Neural crest cell (in vitro differentiated cells): ENCODE measurements at regions not wholly inside any gene's neighbourhood (a gene's known extent, or its start where the extent isn't known, plus 50 kb on each side); places are given as distances from the start of the nearest gene placed in this dataset.

Source experiments
- DNase-seq: peaks from one replicate; pipeline ENCODE4 v3.0.0; 2021; ENCODE audit warnings: low read depth, mixed read lengths, low spot score
- H3K27ac Mint-ChIP-seq: one replicate; pipeline ENCODE4 v1.8.0; 2021; ENCODE audit warnings: mild to moderate bottlenecking, mixed read lengths; ENCODE audit not compliant: unreplicated experiment
- H3K27me3 Mint-ChIP-seq: 2 replicates; pipeline ENCODE4 v1.8.0; 2021; ENCODE audit warnings: low read depth, mild to moderate bottlenecking, mixed read lengths
- H3K36me3 Mint-ChIP-seq: 2 replicates; pipeline ENCODE4 v1.8.0; 2021; ENCODE audit warnings: low read depth, mild to moderate bottlenecking, mixed read lengths
- H3K4me1 Mint-ChIP-seq: 2 replicates; pipeline ENCODE4 v1.8.0; 2021; ENCODE audit warnings: mixed read lengths
- H3K4me3 Mint-ChIP-seq: one replicate; pipeline ENCODE4 v1.8.0; 2021; ENCODE audit warnings: mild to moderate bottlenecking, mixed read lengths
- H3K9me3 Mint-ChIP-seq: 2 replicates; pipeline ENCODE4 v1.8.0; 2021; ENCODE audit warnings: mixed read lengths
- CTCF ChIP-seq: fragments of 200-600 bp; sonication (generic); conservative IDR thresholded peaks from 2 replicates; pipeline ENCODE4 v1.5.0; 2021; ENCODE audit warnings: antibody characterized with exemption, mild to moderate bottlenecking

DNA sequence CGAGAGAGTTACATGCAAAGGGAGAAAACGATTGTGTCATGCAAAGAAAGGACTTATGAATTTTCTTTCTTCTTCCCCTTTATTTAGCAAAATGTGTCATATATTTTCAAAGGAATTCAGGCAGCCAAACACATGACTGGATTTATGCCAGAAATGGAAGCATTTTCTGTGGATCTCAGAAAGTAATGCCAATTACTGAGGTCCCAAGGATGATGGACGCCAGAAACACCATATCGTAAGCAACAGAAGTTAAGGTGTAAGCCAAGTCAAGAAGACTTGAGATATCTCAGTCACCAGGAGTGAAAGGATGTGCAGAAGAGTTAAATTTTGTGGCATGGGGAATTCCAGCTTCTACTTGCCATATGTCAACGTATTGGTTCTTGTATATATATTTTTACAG is 255.1 kb downstream of the GBA3 start:
- H3K4me1 Mint-ChIP-seq, result peaks cover 5% of the 10 kb centered on the region
- H3K27ac Mint-ChIP-seq, result no peak overlapping the region
- TF ChIP-seq CTCF, result no peak
- no peaks in the 10 kb centered on the region for H3K27me3 Mint-ChIP-seq
- H3K36me3 Mint-ChIP-seq, result no peaks in the 10 kb centered on the region
- H3K9me3 Mint-ChIP-seq, result peaks cover 2% of the 10 kb centered on the region
- DNase-seq, result no peak
- no peak overlapping the region for H3K4me3 Mint-ChIP-seq

- TF ChIP-seq CTCF, result no peak
- Mint-ChIP-seq H3K27me3 (no peaks in the 10 kb centered on the region), H3K27ac (no peak overlapping the region), H3K36me3 (no peaks in the 10 kb centered on the region), H3K4me1 (peaks cover 8% of the 10 kb centered on the region), H3K4me3 (no peak overlapping the region), H3K9me3 (peaks cover 2% of the 10 kb centered on the region)
- DNase-seq, result no peak
Observed at GRCh38 chr4:22942920-22943559, 250.3 kb downstream of the GBA3 start.

DNA sequence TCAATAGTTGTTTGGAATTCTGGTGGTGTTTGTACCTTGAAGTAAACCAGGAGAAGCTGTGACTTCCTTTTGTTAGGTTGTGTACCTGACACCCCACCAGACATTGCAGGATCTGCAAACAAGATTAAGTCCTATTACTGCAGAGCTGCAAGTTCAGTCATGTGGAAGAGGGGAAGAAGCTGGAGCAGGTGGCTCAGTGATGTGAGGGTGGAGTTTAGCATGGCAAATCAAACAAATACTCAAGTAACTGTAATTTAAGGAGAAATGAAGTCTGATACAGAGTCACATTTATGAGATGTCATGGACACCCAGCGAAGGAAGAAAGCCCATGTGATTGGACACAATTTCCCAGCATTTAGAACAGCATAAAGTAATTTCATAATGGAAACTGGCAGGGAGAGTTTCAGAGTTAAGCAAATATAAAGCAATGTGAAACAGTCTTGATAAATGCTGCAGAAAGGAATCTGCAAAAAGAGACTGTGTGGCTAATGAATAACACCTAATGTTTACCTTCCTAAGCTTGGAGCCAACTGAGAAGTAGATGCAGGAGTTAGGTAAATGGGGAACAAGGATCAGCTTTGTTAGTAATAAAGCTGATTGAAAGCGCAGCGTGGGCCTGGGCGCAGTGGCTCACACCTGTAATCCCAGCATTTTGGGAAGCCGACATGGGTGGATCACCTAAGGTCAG is 249.1 kb downstream of the GBA3 start:
- Mint-ChIP-seq H3K4me1 (peaks cover 8% of the 10 kb centered on the region), H3K27ac (no peak overlapping the region), H3K36me3 (no peaks in the 10 kb centered on the region)

GRCh38 chr4:22932326-22932725 is 239.6 kb downstream of the GBA3 start:
- no peak for TF ChIP-seq CTCF
- DNase-seq, result no peak
- Mint-ChIP-seq H3K4me1 (no peaks in the 10 kb centered on the region), H3K9me3 (peaks cover 2% of the 10 kb centered on the region), H3K36me3 (no peaks in the 10 kb centered on the region), H3K4me3 (no peak overlapping the region), H3K27me3 (no peaks in the 10 kb centered on the region), H3K27ac (no peak overlapping the region)

More for the DNA sequence above, 249.1 kb downstream of the GBA3 start:
- no peak for DNase-seq
- H3K9me3 Mint-ChIP-seq, result peaks cover 2% of the 10 kb centered on the region
- no peak overlapping the region for H3K4me3 Mint-ChIP-seq
- TF ChIP-seq CTCF, result no peak
- no peaks in the 10 kb centered on the region for H3K27me3 Mint-ChIP-seq

DNA sequence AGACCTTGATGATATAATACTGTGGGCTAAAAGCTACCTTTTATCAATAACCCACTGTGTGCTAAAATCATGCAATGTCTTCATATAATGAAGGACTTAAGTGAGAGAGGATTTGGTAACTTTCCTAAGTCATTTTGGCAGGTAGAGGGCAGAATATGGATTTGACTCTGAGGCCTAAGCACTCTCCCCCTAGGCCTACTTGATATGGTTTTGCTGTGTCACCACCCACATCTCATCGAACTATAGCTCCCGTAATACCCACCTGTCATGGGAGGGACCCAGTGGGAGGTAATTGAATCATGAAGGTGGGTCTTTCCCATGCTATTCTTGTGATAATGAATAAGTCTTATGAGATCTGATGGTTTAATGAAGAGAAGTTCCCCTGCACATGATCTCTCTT is 229.7 kb downstream of the GBA3 start:
- DNase-seq, result no peak
- Mint-ChIP-seq H3K4me3 (no peak overlapping the region), H3K36me3 (no peaks in the 10 kb centered on the region), H3K4me1 (no peaks in the 10 kb centered on the region), H3K27me3 (no peaks in the 10 kb centered on the region), H3K27ac (no peak overlapping the region), H3K9me3 (peaks cover 4% of the 10 kb centered on the region)
- no peak for TF ChIP-seq CTCF
